A673 (cell line): ENCODE measurements at regions not wholly inside any gene's neighbourhood (a gene's known extent, or its start where the extent isn't known, plus 50 kb on each side); places are given as distances from the start of the nearest gene placed in this dataset.

Experiments used
- BruUV-seq: library from RNA; stranded (reverse); fragments of 400-500 nt; replicated peaks from 2 replicates; lab custom pipeline; 2021; lab: Mats Ljungman, UMichigan
- CTCF ChIA-PET: fragments of 300-600 bp; sonication (Branson Sonifier 250); formaldehyde crosslinking; loops from one replicate; lab custom pipeline; 2022; ENCODE audit warnings: antibody characterized with exemption; lab: Charles Lee
- POLR2A ChIA-PET: fragments of 300-600 bp; sonication (Branson Sonifier 250); formaldehyde crosslinking; loops from one replicate; lab custom pipeline; 2022; ENCODE audit warnings: antibody characterized with exemption; ENCODE audit not compliant: low non-redundant PET; lab: Charles Lee
- DNase-seq: peaks from one replicate; pipeline ENCODE4 v3.0.0-alpha.2; 2015; ENCODE audit warnings: low spot score
- H3K27ac ChIP-seq: fragments of 200-600 bp; sonication (generic); 2 replicates; pipeline ENCODE4 v1.5.1; 2016; ENCODE audit warnings: mixed run types, low read depth, mild to moderate bottlenecking, mixed read lengths, antibody characterized with exemption, low read length; ENCODE audit not compliant: poor library complexity, severe bottlenecking
- H3K27me3 ChIP-seq: fragments of 200-600 bp; sonication (generic); replicated peaks from 2 replicates; pipeline ENCODE4 v1.6.1; 2017; ENCODE audit warnings: mixed run types, low read depth, mild to moderate bottlenecking, mixed read lengths, antibody characterized with exemption, low read length; ENCODE audit not compliant: insufficient read depth, poor library complexity
- H3K36me3 ChIP-seq: fragments of 200-600 bp; sonication (generic); 2 replicates; pipeline ENCODE4 v1.6.1; 2016; ENCODE audit warnings: mixed run types, mild to moderate bottlenecking, mixed read lengths, antibody characterized with exemption, low read length; ENCODE audit not compliant: insufficient read depth, poor library complexity, severe bottlenecking
- H3K4me1 ChIP-seq: fragments of 200-600 bp; sonication (generic); 2 replicates; pipeline ENCODE4 v1.6.1; 2017; ENCODE audit warnings: mixed run types, mild to moderate bottlenecking, mixed read lengths, antibody characterized with exemption, low read length; ENCODE audit not compliant: insufficient read depth, poor library complexity, severe bottlenecking
- H3K4me3 ChIP-seq: fragments of 200-600 bp; sonication (generic); 2 replicates; pipeline ENCODE4 v1.5.1; 2016; ENCODE audit warnings: low read depth, mixed run types, mild to moderate bottlenecking, mixed read lengths, low read length; ENCODE audit not compliant: poor library complexity, severe bottlenecking
- H3K9me3 ChIP-seq: fragments of 200-600 bp; sonication (generic); 2 replicates; pipeline ENCODE4 v1.6.1; 2016; ENCODE audit warnings: mixed run types, low read depth, mild to moderate bottlenecking, mixed read lengths, antibody characterized with exemption, low read length; ENCODE audit not compliant: poor library complexity, severe bottlenecking
- CTCF ChIP-seq: fragments of 300-800, 200-600 bp; sonication (generic); conservative IDR thresholded peaks from 2 replicates; pipeline ENCODE4 v1.5.1; 2017; ENCODE audit warnings: low read depth, mild to moderate bottlenecking, antibody characterized with exemption, low read length, moderate library complexity, mixed read lengths
- EZH2 ChIP-seq: fragments of 200-600 bp; sonication (generic); IDR thresholded peaks from 2 replicates; pipeline ENCODE4 v1.6.1; 2017; ENCODE audit warnings: borderline replicate concordance, low read depth, mild to moderate bottlenecking, mixed read lengths, antibody characterized with exemption, low read length; ENCODE audit not compliant: poor library complexity, severe bottlenecking
- intact Hi-C: fragments of 100-400 bp; cut with micrococcal nuclease; formaldehyde crosslinking; loops from one replicate; pipeline ENCODE4 v1.10.0; 2022; ENCODE audit not compliant: unreplicated experiment

- Histone ChIP-seq H3K36me3 (no peaks in the 10 kb centered on the region), H3K27ac (no peak overlapping the region), H3K27me3 (peaks cover 12% of the 10 kb centered on the region), H3K4me3 (no peak overlapping the region), H3K4me1 (no peaks in the 10 kb centered on the region), H3K9me3 (no peaks in the 10 kb centered on the region)
- intact Hi-C loops: no loop called here
- TF ChIP-seq CTCF: no peak
- TF ChIP-seq EZH2: no peak
- DNase-seq: no peak
- no TSS peak for BruUV-seq
- ChIA-PET POLR2A (no interaction called here), CTCF (no interaction called here)
Observed at GRCh38 chr6:47366335-47366890, 56.7 kb upstream of the TNFRSF21 start.

GRCh38 chr6:47371139-47371869 is 61.6 kb upstream of the TNFRSF21 start:
- BruUV-seq: no TSS peak
- TF ChIP-seq EZH2 (no peak), CTCF (no peak)
- Histone ChIP-seq H3K4me1 (no peaks in the 10 kb centered on the region), H3K9me3 (no peaks in the 10 kb centered on the region), H3K27ac (no peak overlapping the region), H3K4me3 (no peak overlapping the region), H3K36me3 (no peaks in the 10 kb centered on the region), H3K27me3 (no peaks in the 10 kb centered on the region)
- ChIA-PET CTCF (no interaction called here), POLR2A (no interaction called here)
- intact Hi-C loops: no loop called here
- no peak for DNase-seq

- Histone ChIP-seq H3K27me3 (no peaks in the 10 kb centered on the region), H3K9me3 (no peaks in the 10 kb centered on the region), H3K4me1 (no peaks in the 10 kb centered on the region), H3K4me3 (no peak overlapping the region), H3K27ac (no peak overlapping the region), H3K36me3 (no peaks in the 10 kb centered on the region)
- BruUV-seq: no TSS peak
- ChIA-PET POLR2A (no interaction called here), CTCF (no interaction called here)
- DNase-seq: no peak
- intact Hi-C loops: no loop called here
- TF ChIP-seq EZH2 (no peak), CTCF (no peak)
Observed at GRCh38 chr6:47371870-47372255, 62.2 kb upstream of the TNFRSF21 start.
